GM21786 (cell line): ENCODE measurements at regions not wholly inside any gene's neighbourhood (a gene's known extent, or its start where the extent isn't known, plus 50 kb on each side); places are given as distances from the start of the nearest gene placed in this dataset.
"Not testable (repeated sequence)": the region's sequence is repeated elsewhere in the genome, so short reads cannot be mapped to it uniquely, and the experiment has no call there.

Experiments
- ATAC-seq: cut with Tn5 transposase; IDR thresholded peaks from one replicate; pipeline ENCODE4 v1.9.1; 2021; ENCODE audit not compliant: unreplicated experiment

DNA sequence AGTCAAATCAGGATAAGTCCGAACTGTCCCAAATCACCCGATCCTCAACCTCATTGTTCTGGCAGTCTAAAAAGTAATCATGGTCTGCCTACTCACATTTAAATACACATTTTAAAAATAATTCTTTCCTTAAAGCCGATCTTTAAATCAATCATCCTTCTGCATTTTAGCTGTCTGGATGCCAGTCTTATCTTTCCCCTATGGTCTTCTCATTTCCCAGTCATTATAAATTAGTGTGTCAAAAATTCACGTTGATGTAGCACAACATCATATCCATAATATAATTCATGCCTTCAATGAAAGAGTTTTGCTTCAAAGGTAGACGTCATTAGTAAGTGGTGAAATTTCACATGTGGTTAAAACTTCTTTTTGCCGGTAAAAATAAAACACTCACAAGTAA lies 108.1 kb upstream of the FRG1 start:
- no peak for ATAC-seq

DNA sequence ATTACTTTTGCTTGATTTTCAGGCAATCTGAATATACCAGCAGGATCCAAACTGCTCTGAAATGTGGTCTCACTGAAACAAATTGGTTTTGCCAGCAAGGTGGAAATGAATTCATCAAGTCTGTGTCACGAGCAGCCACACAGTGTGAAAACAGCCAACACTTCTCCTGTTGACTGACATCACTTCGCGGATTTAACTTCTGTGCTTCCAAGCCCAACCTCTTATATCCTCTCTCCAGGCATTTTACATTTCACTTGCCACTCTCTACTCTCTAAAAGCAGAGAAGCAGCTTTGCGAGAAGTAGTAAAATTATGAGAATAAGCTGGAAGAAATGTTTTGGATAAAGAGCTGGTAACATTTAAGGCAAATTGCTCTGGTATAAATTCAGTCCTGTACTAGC lies 106.1 kb upstream of the FRG1 start:
- ATAC-seq, result no peak

DNA sequence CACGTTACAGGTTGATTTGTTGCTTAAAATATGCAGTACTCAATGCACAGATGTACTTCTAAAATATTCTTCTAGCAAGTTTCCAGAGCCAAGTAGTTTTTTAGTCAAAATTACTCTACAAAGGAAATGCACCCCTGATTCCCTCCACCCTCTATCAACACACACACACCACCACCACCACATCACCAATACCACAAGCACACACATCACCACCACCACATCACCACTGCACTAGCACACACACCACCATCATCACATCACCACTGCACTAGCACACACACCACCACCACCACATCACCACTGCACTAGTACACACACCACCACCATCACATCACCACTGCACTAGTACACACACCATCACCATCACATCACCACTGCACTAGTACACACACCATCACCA lies 105.2 kb upstream of the FRG1 start:
- ATAC-seq, result no peak

DNA sequence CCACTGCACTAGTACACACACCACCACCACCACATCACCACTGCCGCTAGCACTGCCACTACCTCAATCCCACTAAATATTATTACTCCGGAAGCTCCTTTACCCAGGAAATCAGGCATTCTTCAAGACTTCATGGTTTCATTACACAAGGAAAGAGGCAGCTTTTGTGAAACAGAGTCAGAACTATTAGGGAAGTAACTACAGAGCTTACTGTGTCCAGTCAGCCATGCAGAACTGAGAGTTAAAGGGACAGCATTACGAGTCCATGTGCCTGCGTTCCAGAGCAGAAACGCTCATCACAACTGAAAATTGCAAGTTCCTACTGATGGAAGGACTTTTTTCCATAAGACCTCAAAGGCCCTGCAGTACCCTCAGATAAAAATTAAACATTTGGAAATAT lies 103.2 kb upstream of the FRG1 start:
- ATAC-seq, result no peak

DNA sequence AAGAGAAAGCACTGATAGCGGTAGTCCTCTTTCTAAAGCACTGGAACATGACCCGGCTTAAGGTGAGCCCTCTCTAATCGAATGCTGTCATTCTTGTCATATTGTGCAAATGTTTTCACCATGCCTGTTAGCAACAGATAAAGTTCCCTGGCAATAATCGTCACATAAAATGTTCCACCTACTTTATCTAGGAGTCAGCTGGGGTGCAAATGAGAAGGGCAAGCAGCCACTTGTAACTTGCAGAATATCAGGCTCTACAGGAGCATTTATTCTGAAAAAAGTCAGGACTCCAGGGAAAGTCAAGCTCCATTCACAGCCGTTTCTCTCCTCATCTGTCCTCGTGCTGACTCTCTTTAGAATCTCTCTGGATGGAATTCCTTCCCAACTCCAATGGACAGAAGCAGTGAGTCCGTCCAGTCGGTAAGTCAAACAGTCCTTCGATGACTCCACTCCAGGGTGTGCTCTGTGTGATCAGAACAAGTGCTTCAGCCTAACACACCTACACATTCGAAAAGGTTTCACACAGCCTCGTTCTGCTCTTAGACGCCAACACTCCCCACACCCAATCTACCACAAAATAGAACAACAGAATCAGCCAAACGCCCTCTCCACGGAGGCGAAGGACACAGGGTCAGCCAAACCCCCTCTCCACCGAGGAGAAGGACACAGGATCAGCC lies 101.7 kb upstream of the FRG1 start:
- no peak for ATAC-seq

DNA sequence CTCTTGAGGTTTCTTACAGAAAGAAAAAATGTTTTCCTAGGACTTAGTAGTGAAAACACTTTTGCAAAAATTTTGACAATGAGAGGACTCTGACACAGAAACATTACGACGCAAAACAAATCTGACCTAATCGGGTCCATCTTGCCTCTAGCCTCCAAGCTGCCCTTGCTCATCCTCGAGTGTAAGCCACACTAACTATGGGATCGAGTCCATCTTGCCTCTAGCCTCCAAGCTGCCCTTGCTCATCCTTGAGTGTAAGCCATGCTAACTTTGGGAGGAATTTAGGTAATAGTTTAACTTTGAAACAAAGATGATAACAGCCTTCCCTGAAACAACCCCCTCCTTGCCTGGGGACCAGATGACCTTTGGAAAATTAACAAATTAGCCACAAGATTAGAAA lies 100.3 kb upstream of the FRG1 start:
- ATAC-seq, result no peak

DNA sequence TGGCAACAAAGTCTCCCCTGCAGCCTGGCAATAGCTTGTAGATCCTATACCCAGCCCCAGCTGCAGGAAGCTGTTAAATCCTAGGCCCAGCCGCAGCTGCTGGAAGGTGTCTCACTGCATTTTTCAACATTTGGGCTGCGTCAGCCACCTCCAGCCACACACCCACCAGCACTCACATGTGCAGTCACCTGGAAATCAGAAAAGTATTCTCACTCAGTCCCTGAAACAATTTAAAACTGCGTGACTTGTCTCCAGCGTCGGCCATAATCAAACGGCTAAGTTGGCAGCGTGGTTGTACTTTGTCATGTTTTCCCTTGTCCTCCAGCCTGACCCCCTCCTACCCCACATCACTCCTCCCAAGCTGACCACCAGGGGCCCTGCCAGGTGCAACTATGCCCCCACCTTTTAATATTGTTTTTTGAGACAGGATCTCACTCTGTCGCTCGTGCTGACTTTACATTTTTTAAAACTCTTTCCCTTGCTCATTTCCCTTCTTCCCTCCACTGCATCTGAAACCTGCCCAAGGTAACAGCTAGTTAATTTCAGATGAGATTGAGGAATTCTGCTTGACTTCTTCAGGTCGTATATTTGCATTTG lies 97.2 kb upstream of the FRG1 start:
- no peak for ATAC-seq

DNA sequence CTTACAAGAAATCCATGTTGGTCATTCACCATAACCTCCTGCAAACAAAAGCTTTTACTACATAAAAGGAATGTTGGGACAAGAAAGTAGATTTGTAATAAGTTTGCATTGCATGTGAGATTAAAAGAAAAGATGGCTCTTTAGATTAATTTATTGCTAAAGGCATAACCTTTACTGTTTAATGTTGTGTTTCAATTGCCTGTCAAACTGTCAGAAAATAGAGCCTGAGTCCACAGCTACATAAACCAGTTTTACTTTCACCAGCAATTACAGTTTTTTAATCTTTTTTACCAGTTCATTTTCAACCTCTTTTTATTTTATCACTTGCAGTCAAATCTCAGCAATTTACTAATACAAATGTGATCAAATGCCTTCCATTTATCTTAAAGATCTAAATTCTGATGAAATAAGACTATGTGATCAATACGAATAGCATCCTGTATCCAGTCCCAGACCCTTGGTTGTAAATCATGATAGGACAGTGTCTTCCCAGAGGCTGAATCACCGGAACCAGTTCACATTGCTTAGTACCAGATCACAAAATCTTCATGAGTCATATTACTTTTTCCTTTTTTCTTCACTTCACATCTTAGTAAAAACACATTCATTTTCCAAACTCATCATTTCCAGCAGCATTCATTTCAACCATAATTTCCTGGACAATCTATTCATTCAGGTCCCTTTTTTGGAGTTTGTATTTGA lies 95.4 kb upstream of the FRG1 start:
- no peak for ATAC-seq

DNA sequence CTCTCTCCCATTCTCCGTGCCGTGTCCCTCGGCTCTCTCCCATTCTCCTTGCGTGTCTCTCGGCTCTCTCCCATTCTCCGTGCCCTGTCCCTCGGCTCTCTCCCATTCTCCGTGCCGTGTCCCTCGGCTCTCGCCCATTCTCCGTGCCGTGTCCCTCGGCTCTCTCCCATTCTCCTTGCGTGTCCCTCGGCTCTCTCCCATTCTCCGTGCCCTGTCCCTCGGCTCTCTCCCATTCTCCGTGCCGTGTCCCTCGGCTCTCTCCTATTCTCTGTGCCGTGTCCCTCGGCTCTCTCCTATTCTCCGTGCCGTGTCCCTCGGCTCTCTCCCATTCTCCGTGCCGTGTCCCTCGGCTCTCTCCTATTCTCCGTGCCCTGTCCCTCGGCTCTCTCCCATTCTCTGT lies 94.6 kb upstream of the FRG1 start:
- not testable (repeated sequence) for ATAC-seq

DNA sequence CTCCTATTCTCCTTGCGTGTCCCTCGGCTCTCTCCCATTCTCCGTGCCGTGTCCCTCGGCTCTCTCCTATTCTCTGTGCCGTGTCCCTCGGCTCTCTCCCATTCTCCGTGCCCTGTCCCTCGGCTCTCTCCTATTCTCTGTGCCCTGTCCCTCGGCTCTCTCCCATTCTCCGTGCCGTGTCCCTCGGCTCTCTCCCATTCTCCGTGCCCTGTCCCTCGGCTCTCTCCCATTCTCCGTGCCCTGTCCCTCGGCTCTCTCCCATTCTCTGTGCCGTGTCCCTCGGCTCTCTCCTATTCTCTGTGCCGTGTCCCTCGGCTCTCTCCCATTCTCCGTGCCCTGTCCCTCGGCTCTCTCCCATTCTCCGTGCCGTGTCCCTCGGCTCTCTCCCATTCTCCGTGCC lies 94.1 kb upstream of the FRG1 start:
- not testable (repeated sequence) for ATAC-seq

DNA sequence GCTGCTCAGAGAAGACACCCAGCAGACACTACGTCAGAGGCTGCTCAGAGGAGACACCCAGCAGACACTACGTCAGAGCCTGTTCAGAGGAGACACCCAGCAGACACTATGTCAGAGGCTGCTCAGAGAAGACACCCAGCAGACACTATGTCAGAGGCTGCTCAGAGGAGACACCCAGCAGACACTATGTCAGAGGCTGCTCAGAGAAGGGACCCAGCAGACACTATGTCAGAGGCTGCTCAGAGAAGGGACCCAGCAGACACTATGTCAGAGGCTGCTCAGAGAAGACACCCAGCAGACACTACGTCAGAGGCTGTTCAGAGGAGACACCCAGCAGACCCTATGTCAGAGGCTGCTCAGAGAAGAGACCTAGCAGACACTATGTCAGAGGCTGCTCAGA lies 92.0 kb upstream of the FRG1 start:
- ATAC-seq, result not testable (repeated sequence)

DNA sequence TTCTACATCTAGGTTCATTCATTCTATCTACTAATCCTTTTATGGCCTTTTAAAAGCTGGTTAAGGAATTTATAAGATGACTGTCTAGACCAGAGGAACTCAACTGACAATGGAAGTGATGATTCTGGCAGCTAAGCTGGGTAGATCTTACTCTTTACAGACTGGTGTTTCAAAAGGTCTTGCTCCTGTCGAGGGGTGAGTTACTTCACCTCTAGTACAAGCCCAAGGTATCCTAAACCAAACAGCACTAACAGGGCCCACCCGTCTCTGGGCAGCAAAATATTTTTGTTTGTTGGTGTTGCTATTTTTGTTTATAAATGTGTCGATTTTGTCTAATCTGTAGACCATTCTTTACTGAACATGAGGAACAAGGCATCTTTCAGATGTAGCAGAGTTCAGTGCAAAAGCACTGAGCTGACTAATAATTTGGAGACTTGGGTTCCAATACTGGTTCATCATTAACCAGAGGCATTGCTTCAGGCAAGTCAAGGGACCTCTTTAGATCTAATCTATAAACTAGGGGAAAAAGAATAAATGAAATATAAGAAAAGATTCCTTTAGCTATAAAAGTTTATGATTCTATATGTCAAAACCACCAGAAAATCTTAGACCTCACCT lies 90.3 kb upstream of the FRG1 start:
- ATAC-seq, result peak; percentile 84

DNA sequence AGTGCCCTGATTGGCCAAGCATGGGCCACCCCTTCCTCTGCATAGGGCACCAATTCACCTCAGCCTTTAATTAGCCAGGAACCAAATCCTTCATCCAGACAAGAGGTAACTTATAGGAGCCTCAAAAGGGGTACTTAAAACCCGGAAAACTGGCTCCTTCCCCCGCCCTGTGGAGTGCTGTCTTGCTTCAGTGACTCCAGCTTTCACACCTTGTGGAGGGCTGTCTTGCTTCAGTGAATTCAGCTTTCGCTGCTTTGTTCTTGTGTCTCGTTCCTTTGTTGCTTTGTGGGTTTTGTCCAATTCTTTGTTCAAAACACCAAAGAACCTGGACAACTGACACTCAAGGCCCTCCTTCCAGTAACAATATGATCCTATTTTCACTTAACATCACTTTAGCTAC lies 82.2 kb upstream of the FRG1 start:
- peak; percentile 87 for ATAC-seq

DNA sequence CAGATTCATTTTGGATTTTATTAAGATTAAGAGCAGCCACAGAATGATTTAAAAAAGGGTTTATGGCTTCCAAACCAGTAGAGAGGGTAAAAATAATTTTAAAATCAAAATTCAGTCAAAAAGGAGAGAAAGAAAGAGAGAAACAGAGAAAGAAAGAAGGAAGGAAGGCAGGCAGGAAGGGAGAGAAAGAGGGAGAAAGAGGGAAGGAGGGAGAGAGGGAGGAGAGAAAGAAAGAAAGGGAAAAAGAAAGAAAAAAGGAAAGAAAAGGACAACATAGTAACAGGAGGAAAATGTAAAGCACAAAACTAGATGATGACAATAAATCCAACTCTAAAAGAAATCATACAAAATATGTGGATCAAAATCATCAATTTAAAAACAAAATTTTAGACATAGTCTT lies 79.6 kb upstream of the FRG1 start:
- ATAC-seq, result no peak

DNA sequence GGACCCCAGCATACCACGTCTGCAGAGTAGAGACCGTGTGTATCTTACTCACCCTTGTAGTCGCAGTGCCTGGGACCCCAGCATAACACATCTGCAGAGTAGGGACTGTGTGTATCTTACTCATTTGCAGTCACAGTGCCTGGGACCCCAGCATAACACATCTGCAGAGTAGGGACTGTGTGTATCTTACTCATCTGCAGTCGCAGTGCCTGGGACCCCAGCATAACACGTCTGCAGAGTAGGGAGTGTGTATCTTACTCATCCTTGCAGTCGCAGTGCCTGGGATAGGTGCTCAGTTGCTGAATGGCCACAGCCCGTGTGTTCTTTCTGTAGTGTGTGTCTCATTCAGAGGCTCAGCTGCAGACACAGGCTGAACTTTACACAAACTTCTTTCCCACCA lies 71.4 kb upstream of the FRG1 start:
- ATAC-seq, result no peak

DNA sequence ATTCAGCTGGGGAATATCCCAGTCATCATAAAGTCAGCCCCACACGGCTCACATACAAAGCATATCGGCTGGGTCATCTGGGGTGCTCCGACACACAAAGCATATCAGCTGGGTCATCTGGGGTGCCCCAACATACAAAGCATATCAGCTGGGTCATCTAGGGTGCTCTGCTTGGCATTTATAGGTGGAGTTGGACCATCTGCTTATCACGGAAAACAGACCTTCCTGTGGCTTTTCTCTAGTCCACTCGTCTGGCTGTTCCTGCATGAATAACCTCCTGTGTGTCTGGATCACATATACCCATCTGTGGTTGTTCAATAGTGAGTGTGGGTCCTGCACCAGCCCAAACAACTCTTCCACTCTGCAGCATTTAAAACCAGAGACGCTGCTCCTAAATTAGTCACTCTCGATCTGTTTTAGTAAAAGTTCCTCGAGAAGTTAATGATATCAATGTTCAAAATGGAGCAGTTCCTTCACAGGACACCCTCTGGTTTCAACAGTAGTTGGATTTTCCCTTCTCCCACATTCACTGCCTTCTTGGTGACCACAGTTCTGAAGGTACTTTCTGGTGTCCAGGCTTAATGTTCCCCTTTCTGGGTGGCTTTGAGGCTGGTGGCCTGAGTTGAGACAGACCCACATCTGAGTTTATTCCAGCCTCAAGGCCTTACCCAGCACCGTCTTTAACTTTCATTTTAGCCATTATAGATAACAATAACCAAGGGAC lies 70.0 kb upstream of the FRG1 start:
- ATAC-seq, result no peak

DNA sequence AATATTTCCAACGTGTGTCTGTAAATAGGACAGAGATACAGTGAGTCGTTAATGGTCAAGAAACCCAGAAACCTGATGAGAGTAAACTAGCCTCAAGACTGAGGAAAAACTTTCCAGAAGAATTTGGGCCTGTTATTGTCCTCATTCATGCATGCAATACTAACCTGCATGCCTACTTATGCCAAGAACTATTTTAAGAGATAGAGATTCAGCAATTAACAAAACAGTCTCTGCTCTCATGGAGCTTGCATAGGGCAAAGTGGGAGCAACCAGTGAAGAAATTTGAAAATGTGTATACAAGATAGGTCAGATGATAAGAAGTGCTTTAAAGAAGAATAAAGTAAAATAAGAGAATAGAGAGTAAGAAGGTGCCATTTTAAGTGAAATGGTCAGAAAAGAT lies 66.1 kb upstream of the FRG1 start:
- no peak for ATAC-seq

DNA sequence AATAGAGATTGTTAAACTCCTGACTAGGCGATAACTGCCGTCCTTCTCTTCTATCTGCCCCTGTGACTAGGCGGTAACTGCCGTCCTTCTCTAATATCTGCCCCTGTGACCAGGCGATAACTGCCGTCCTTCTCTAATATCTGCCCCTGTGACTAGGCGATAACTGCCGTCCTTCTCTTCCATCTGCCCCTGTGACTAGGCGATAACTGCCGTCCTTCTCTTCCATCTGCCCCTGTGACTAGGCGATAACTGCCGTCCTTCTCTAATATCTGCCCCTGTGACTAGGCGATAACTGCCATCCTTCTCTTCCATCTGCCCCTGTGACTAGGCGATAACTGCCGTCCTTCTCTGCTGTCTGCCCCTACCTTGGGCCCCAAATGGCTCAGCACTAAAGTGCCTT lies 59.5 kb upstream of the FRG1 start:
- ATAC-seq, result not testable (repeated sequence)

DNA sequence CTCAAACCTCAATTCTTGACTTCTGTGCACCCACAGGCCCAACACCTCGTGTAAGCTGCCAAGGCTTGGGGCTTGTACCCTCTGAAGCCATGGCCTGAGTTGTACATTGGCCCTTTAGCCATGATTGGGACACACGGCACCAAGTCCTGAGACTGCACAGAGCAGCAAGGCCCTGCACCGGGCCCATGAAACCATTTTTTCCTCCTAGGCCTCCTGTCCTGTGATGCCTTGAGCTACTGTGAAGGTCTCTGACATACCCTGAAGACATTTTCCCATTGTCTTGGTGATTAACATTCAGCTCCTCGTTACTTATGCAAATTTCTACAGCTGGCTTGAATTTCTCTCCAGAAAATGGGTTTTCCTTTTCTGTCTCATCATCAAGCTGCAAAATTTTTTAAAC lies 52.3 kb upstream of the FRG1 start:
- not testable (repeated sequence) for ATAC-seq
